ENCODE measurements at regions not wholly inside any gene's neighbourhood (a gene's known extent, or its start where the extent isn't known, plus 50 kb on each side); places are given as distances from the start of the nearest gene placed in this dataset.
"Not testable (repeated sequence)": the region's sequence is repeated elsewhere in the genome, so short reads cannot be mapped to it uniquely, and the experiment has no call there.

DNA sequence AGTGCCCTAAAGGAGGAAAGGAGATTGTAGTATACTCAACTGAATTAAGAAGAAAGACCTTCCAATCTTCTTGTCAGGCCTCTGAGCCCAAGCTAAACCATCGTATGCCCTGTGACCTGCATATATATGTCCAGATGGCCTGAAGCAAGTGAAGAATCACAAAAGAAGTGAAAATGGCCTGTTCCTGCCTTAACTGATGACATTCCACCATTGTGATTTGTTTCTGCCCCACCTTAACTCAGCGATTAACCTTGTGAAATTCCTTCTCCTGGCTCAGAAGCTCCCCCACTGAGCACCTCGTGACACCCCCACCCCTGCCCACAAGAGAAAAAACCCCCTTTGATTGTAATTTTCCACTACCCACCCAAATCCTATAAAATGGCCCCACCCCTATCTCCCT is 739.2 kb downstream of the GALC start:
- TF ChIP-seq POLR2A (IDR thresholded peaks at IDR 0.05; ENCODE audit: low read depth, low read length); EZH2 (IDR thresholded peaks at IDR 0.05; ENCODE audit: borderline replicate concordance, low read depth, low read length, severe bottlenecking); MYC (IDR thresholded peaks at IDR 0.05; ENCODE audit: low read depth, low read length); POLR2AphosphoS5 (IDR thresholded peaks at IDR 0.05; ENCODE audit: insufficient read depth, low read depth, low read length); FOS (IDR thresholded peaks at IDR 0.05; ENCODE audit: borderline replicate concordance, insufficient read depth, low read length); JUN (IDR thresholded peaks at IDR 0.05; ENCODE audit: borderline replicate concordance, insufficient read depth, insufficient read length, low read depth); GATA2 (IDR thresholded peaks at IDR 0.05; ENCODE audit: insufficient read depth, insufficient read length, low read depth, low read length): not testable (repeated sequence)
- TF ChIP-seq, protein P1, sequence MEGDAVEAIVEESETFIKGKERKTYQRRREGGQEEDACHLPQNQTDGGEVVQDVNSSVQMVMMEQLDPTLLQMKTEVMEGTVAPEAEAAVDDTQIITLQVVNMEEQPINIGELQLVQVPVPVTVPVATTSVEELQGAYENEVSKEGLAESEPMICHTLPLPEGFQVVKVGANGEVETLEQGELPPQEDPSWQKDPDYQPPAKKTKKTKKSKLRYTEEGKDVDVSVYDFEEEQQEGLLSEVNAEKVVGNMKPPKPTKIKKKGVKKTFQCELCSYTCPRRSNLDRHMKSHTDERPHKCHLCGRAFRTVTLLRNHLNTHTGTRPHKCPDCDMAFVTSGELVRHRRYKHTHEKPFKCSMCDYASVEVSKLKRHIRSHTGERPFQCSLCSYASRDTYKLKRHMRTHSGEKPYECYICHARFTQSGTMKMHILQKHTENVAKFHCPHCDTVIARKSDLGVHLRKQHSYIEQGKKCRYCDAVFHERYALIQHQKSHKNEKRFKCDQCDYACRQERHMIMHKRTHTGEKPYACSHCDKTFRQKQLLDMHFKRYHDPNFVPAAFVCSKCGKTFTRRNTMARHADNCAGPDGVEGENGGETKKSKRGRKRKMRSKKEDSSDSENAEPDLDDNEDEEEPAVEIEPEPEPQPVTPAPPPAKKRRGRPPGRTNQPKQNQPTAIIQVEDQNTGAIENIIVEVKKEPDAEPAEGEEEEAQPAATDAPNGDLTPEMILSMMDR (IDR thresholded peaks at IDR 0.05; ENCODE audit: extremely low read depth in 1 of 2, insufficient read depth in 1 of 2, low read depth in 1 of 2, low read length in 2 of 2), result not testable (repeated sequence)
- TF ChIP-seq, protein P2, sequence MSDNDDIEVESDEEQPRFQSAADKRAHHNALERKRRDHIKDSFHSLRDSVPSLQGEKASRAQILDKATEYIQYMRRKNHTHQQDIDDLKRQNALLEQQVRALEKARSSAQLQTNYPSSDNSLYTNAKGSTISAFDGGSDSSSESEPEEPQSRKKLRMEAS (IDR thresholded peaks at IDR 0.05; ENCODE audit: insufficient read depth, insufficient read length), result not testable (repeated sequence)
